ENCODE measurements at regions not wholly inside any gene's neighbourhood (a gene's known extent, or its start where the extent isn't known, plus 50 kb on each side); places are given as distances from the start of the nearest gene placed in this dataset.

GRCh38 chr1:39117899-39118450 is 86.5 kb upstream of the MACF1 start:
- no peaks in the 10 kb centered on the region for H3K27me3 ChIP-seq
- H3K9me3 ChIP-seq (ENCODE audit: low read depth) = no peaks in the 10 kb centered on the region
- peak in 1 of 2 donors; percentile 44 for DNase-seq (ENCODE audit: low read depth in 1 of 2, low spot score in 1 of 2)
- H3K4me1 ChIP-seq (ENCODE audit: low read depth) = peaks cover 31% of the 10 kb centered on the region
- no peaks in the 10 kb centered on the region for H3K36me3 ChIP-seq
- H3K27ac ChIP-seq = peak overlapping the region; percentile 81
- TF ChIP-seq CTCF (IDR thresholded peaks at IDR 0.05; ENCODE audit: low read depth, low read length) = no peak
- H3K4me3 ChIP-seq = no peak overlapping the region

- H3K27me3 ChIP-seq = no peaks in the 10 kb centered on the region
- H3K36me3 ChIP-seq = no peaks in the 10 kb centered on the region
- no peak overlapping the region for H3K27ac ChIP-seq
- DNase-seq (ENCODE audit: low read depth in 1 of 2, low spot score in 1 of 2) = no peak
- H3K9me3 ChIP-seq (ENCODE audit: low read depth) = no peaks in the 10 kb centered on the region
- no peak overlapping the region for H3K4me3 ChIP-seq
- TF ChIP-seq CTCF (IDR thresholded peaks at IDR 0.05; ENCODE audit: low read depth, low read length) = no peak
- H3K4me1 ChIP-seq (ENCODE audit: low read depth) = peaks cover 16% of the 10 kb centered on the region
Observed at GRCh38 chr1:39122056-39122455, 82.4 kb upstream of the MACF1 start.

- Histone ChIP-seq H3K27me3 (no peaks in the 10 kb centered on the region), H3K36me3 (no peaks in the 10 kb centered on the region), H3K9me3 (ENCODE audit: low read depth) (no peaks in the 10 kb centered on the region), H3K4me1 (ENCODE audit: low read depth) (peaks cover 10% of the 10 kb centered on the region), H3K27ac (no peak overlapping the region), H3K4me3 (no peak overlapping the region)
- no peak for DNase-seq (ENCODE audit: low read depth in 1 of 2, low spot score in 1 of 2)
- no peak for TF ChIP-seq CTCF (IDR thresholded peaks at IDR 0.05; ENCODE audit: low read depth, low read length)
Observed at GRCh38 chr1:39124282-39124681, 80.2 kb upstream of the MACF1 start.

GRCh38 chr1:39127513-39127912 is 77.0 kb upstream of the MACF1 start:
- Histone ChIP-seq H3K4me1 (ENCODE audit: low read depth) (peaks cover 11% of the 10 kb centered on the region), H3K36me3 (no peaks in the 10 kb centered on the region), H3K27ac (peak overlapping the region; percentile 28), H3K9me3 (ENCODE audit: low read depth) (no peaks in the 10 kb centered on the region), H3K27me3 (no peaks in the 10 kb centered on the region), H3K4me3 (no peak overlapping the region)
- peak; percentile 24 to 94 for DNase-seq (ENCODE audit: low read depth in 1 of 2, low spot score in 1 of 2)
- no peak for TF ChIP-seq CTCF (IDR thresholded peaks at IDR 0.05; ENCODE audit: low read depth, low read length)

- Histone ChIP-seq H3K9me3 (ENCODE audit: low read depth) (no peaks in the 10 kb centered on the region), H3K4me1 (ENCODE audit: low read depth) (peaks cover 16% of the 10 kb centered on the region), H3K36me3 (no peaks in the 10 kb centered on the region), H3K27ac (no peak overlapping the region), H3K27me3 (no peaks in the 10 kb centered on the region), H3K4me3 (no peak overlapping the region)
- TF ChIP-seq CTCF (IDR thresholded peaks at IDR 0.05; ENCODE audit: low read depth, low read length) = no peak
- no peak for DNase-seq (ENCODE audit: low read depth in 1 of 2, low spot score in 1 of 2)
Observed at GRCh38 chr1:39128126-39128525, 76.4 kb upstream of the MACF1 start.

- no peak for TF ChIP-seq CTCF (IDR thresholded peaks at IDR 0.05; ENCODE audit: low read depth, low read length)
- no peaks in the 10 kb centered on the region for H3K9me3 ChIP-seq (ENCODE audit: low read depth)
- H3K36me3 ChIP-seq = no peaks in the 10 kb centered on the region
- no peak for DNase-seq (ENCODE audit: low read depth in 1 of 2, low spot score in 1 of 2)
- peaks cover 16% of the 10 kb centered on the region for H3K4me1 ChIP-seq (ENCODE audit: low read depth)
- no peak overlapping the region for H3K4me3 ChIP-seq
- H3K27me3 ChIP-seq = no peaks in the 10 kb centered on the region
- no peak overlapping the region for H3K27ac ChIP-seq
Observed at GRCh38 chr1:39128959-39129358, 75.5 kb upstream of the MACF1 start.
